Large intestine (tissue), 3 donors: ENCODE measurements at regions not wholly inside any gene's neighbourhood (a gene's known extent, or its start where the extent isn't known, plus 50 kb on each side); places are given as distances from the start of the nearest gene placed in this dataset.

Experiments
- DNase-seq, 2 donors: peaks; one replicate each; pipeline versions ENCODE4 v3.0.0 to v3.0.0-alpha.2; 2013
- H3K27ac ChIP-seq: one replicate; pipeline ENCODE4 v1.5.1; 2013; ENCODE audit warnings: low read length
- H3K27me3 ChIP-seq: 2 replicates; pipeline ENCODE4 v1.6.1; 2013; ENCODE audit warnings: low read length; ENCODE audit not compliant: control insufficient read depth, insufficient read depth
- H3K36me3 ChIP-seq: 2 replicates; pipeline ENCODE4 v1.6.1; 2013; ENCODE audit warnings: low read length; ENCODE audit not compliant: control insufficient read depth, insufficient read depth
- H3K4me1 ChIP-seq: one replicate; pipeline ENCODE4 v1.6.1; 2013; ENCODE audit warnings: low read length; ENCODE audit not compliant: control insufficient read depth, insufficient read depth
- H3K4me3 ChIP-seq: one replicate; pipeline ENCODE4 v1.5.1; 2013; ENCODE audit warnings: low read length
- H3K9me3 ChIP-seq: one replicate; pipeline ENCODE4 v1.6.1; 2013; ENCODE audit warnings: mild to moderate bottlenecking, low read depth, low read length, moderate library complexity; ENCODE audit not compliant: control insufficient read depth
- WGBS: methylation state at CpG from one replicate; pipeline ENCODE4 v1.1.5; 2013; ENCODE audit warnings: low lambda C conversion rate; ENCODE audit not compliant: insufficient coverage; 5-methylcytosine and 5-hydroxymethylcytosine counted together

- WGBS, result no CpG with 5 or more reads among the region's 7 CpGs
- DNase-seq, result no peak
- no peaks in the 10 kb centered on the region for H3K27me3 ChIP-seq
- H3K4me3 ChIP-seq, result no peak overlapping the region
- H3K4me1 ChIP-seq, result no peaks in the 10 kb centered on the region
- no peaks in the 10 kb centered on the region for H3K36me3 ChIP-seq
- H3K27ac ChIP-seq, result no peak overlapping the region
- H3K9me3 ChIP-seq, result no peaks in the 10 kb centered on the region
These were observed 893.9 kb downstream of the PCDH7 start for GRCh38 chr4:31613946-31614623.

- no CpG with 5 or more reads among the region's 1 CpG for WGBS
- no peak for DNase-seq
- H3K27me3 ChIP-seq, result no peaks in the 10 kb centered on the region
- no peak overlapping the region for H3K27ac ChIP-seq
- H3K36me3 ChIP-seq, result no peaks in the 10 kb centered on the region
- no peak overlapping the region for H3K4me3 ChIP-seq
- no peaks in the 10 kb centered on the region for H3K4me1 ChIP-seq
- no peaks in the 10 kb centered on the region for H3K9me3 ChIP-seq
These were observed 897.5 kb downstream of the PCDH7 start for GRCh38 chr4:31617667-31618066.

- H3K27ac ChIP-seq, result no peak overlapping the region
- H3K4me3 ChIP-seq, result no peak overlapping the region
- H3K36me3 ChIP-seq, result no peaks in the 10 kb centered on the region
- H3K27me3 ChIP-seq, result no peaks in the 10 kb centered on the region
- H3K4me1 ChIP-seq, result no peaks in the 10 kb centered on the region
- WGBS, result no CpG with 5 or more reads among the region's 2 CpGs
- no peak for DNase-seq
- H3K9me3 ChIP-seq, result no peaks in the 10 kb centered on the region
These were observed 900.3 kb downstream of the PCDH7 start for GRCh38 chr4:31620476-31620875.

- Histone ChIP-seq H3K9me3 (no peaks in the 10 kb centered on the region), H3K27me3 (no peaks in the 10 kb centered on the region), H3K27ac (no peak overlapping the region), H3K36me3 (no peaks in the 10 kb centered on the region), H3K4me3 (no peak overlapping the region), H3K4me1 (no peaks in the 10 kb centered on the region)
- no peak for DNase-seq
- no CpG with 5 or more reads among the region's 4 CpGs for WGBS
These were observed 925.1 kb downstream of the PCDH7 start for GRCh38 chr4:31645236-31645635.

- 71% methylated on average over 1 of the region's 1 CpG for WGBS
- no peak for DNase-seq
- Histone ChIP-seq H3K27me3 (no peaks in the 10 kb centered on the region), H3K4me1 (no peaks in the 10 kb centered on the region), H3K9me3 (no peaks in the 10 kb centered on the region), H3K36me3 (no peaks in the 10 kb centered on the region), H3K27ac (no peak overlapping the region), H3K4me3 (no peak overlapping the region)
These were observed 927.6 kb downstream of the PCDH7 start for GRCh38 chr4:31647786-31648185.

GRCh38 chr4:31649878-31650277 lies 929.7 kb downstream of the PCDH7 start:
- H3K9me3 ChIP-seq, result no peaks in the 10 kb centered on the region
- H3K4me3 ChIP-seq, result no peak overlapping the region
- no peak overlapping the region for H3K27ac ChIP-seq
- no peaks in the 10 kb centered on the region for H3K4me1 ChIP-seq
- no peak for DNase-seq
- 13% methylated on average over 1 of the region's 1 CpG for WGBS
- H3K36me3 ChIP-seq, result no peaks in the 10 kb centered on the region
- no peaks in the 10 kb centered on the region for H3K27me3 ChIP-seq

- DNase-seq, result no peak
- WGBS, result no CpG with 5 or more reads among the region's 1 CpG
- Histone ChIP-seq H3K27me3 (no peaks in the 10 kb centered on the region), H3K4me3 (no peak overlapping the region), H3K4me1 (no peaks in the 10 kb centered on the region), H3K27ac (no peak overlapping the region), H3K36me3 (no peaks in the 10 kb centered on the region), H3K9me3 (no peaks in the 10 kb centered on the region)
These were observed 931.4 kb downstream of the PCDH7 start for GRCh38 chr4:31651541-31651940.

GRCh38 chr4:31655328-31655727 lies 935.2 kb downstream of the PCDH7 start:
- Histone ChIP-seq H3K27me3 (no peaks in the 10 kb centered on the region), H3K36me3 (no peaks in the 10 kb centered on the region)
- no peak for DNase-seq

GRCh38 chr4:31657859-31658570 lies 937.8 kb downstream of the PCDH7 start:
- no peak overlapping the region for H3K27ac ChIP-seq
- WGBS, result 86% methylated on average over 1 of the region's 5 CpGs
- no peaks in the 10 kb centered on the region for H3K9me3 ChIP-seq
- H3K27me3 ChIP-seq, result no peaks in the 10 kb centered on the region
- no peaks in the 10 kb centered on the region for H3K36me3 ChIP-seq
- no peaks in the 10 kb centered on the region for H3K4me1 ChIP-seq
- no peak for DNase-seq
- H3K4me3 ChIP-seq, result no peak overlapping the region

More at GRCh38 chr4:31655328-31655727, 935.2 kb downstream of the PCDH7 start:
- no peak overlapping the region for H3K27ac ChIP-seq
- H3K4me3 ChIP-seq, result no peak overlapping the region
- H3K9me3 ChIP-seq, result no peaks in the 10 kb centered on the region
- no peaks in the 10 kb centered on the region for H3K4me1 ChIP-seq

- no peak overlapping the region for H3K4me3 ChIP-seq
- no peaks in the 10 kb centered on the region for H3K9me3 ChIP-seq
- no peaks in the 10 kb centered on the region for H3K36me3 ChIP-seq
- no peaks in the 10 kb centered on the region for H3K4me1 ChIP-seq
- 100% methylated on average over 1 of the region's 1 CpG for WGBS
- no peaks in the 10 kb centered on the region for H3K27me3 ChIP-seq
- no peak for DNase-seq
- H3K27ac ChIP-seq, result no peak overlapping the region
These were observed 940.7 kb downstream of the PCDH7 start for GRCh38 chr4:31660916-31661315.

- DNase-seq, result no peak
- H3K36me3 ChIP-seq, result no peaks in the 10 kb centered on the region
- H3K4me3 ChIP-seq, result no peak overlapping the region
- H3K27ac ChIP-seq, result no peak overlapping the region
- whole genome bisulfite sequencing, result 86% methylated on average over 1 of the region's 2 CpGs
- H3K27me3 ChIP-seq, result no peaks in the 10 kb centered on the region
- H3K9me3 ChIP-seq, result no peaks in the 10 kb centered on the region
- no peaks in the 10 kb centered on the region for H3K4me1 ChIP-seq
These were observed 942.8 kb downstream of the PCDH7 start for GRCh38 chr4:31662951-31663350.
